HG03354 (cell line): ENCODE measurements at regions not wholly inside any gene's neighbourhood (a gene's known extent, or its start where the extent isn't known, plus 50 kb on each side); places are given as distances from the start of the nearest gene placed in this dataset.

ENCODE experiments used
- ATAC-seq: cut with Tn5 transposase; IDR thresholded peaks from one replicate; pipeline ENCODE4 v1.9.1; 2021; ENCODE audit warnings: mild to moderate bottlenecking; ENCODE audit not compliant: unreplicated experiment, poor library complexity, severe bottlenecking

GRCh38 chr3:18890449-18890848, 257.9 kb upstream of the KCNH8 start:
- ATAC-seq = no peak

- ATAC-seq = no peak
These were observed 259.5 kb upstream of the KCNH8 start for GRCh38 chr3:18888819-18889218.

- no peak for ATAC-seq
These were observed 259.9 kb upstream of the KCNH8 start for GRCh38 chr3:18888370-18888769.

GRCh38 chr3:18886331-18886730, 262.0 kb upstream of the KCNH8 start:
- ATAC-seq = no peak

- ATAC-seq = no peak
These were observed 262.7 kb upstream of the KCNH8 start for GRCh38 chr3:18885612-18886011.

- ATAC-seq = no peak
These were observed 264.7 kb upstream of the KCNH8 start for GRCh38 chr3:18883571-18883970.

GRCh38 chr3:18880691-18881090, 267.6 kb upstream of the KCNH8 start:
- no peak for ATAC-seq

- no peak for ATAC-seq
These were observed 275.8 kb upstream of the KCNH8 start for GRCh38 chr3:18872466-18872865.

GRCh38 chr3:18870642-18871041, 277.7 kb upstream of the KCNH8 start:
- ATAC-seq = no peak

- no peak for ATAC-seq
These were observed 278.2 kb upstream of the KCNH8 start for GRCh38 chr3:18870074-18870640.

GRCh38 chr3:18868911-18869689, 279.2 kb upstream of the KCNH8 start:
- ATAC-seq = no peak

GRCh38 chr3:18866899-18867298, 281.4 kb upstream of the KCNH8 start:
- no peak for ATAC-seq

GRCh38 chr3:18864933-18865731, 283.2 kb upstream of the KCNH8 start:
- ATAC-seq = no peak

- no peak for ATAC-seq
These were observed 286.2 kb upstream of the KCNH8 start for GRCh38 chr3:18862077-18862476.

- no peak for ATAC-seq
These were observed 287.2 kb upstream of the KCNH8 start for GRCh38 chr3:18861137-18861536.

- ATAC-seq = no peak
These were observed 295.0 kb upstream of the KCNH8 start for GRCh38 chr3:18853269-18853668.

- ATAC-seq = peak; percentile 93
These were observed 300.6 kb upstream of the KCNH8 start for GRCh38 chr3:18847583-18848197.

GRCh38 chr3:18843983-18844382, 304.3 kb upstream of the KCNH8 start:
- no peak for ATAC-seq

GRCh38 chr3:18843188-18843587, 305.1 kb upstream of the KCNH8 start:
- ATAC-seq = no peak
